HG03520 (cell line): ENCODE measurements at regions not wholly inside any gene's neighbourhood (a gene's known extent, or its start where the extent isn't known, plus 50 kb on each side); places are given as distances from the start of the nearest gene placed in this dataset.

Source experiments
- ATAC-seq: cut with Tn5 transposase; IDR thresholded peaks from one replicate; pipeline ENCODE4 v1.9.1; 2021; ENCODE audit warnings: mild to moderate bottlenecking, moderate library complexity; ENCODE audit not compliant: unreplicated experiment

- no peak for ATAC-seq
These were observed 389.5 kb upstream of the MAP3K7 start for GRCh38 chr6:90976341-90976740.

- no peak for ATAC-seq
These were observed 388.9 kb upstream of the MAP3K7 start for GRCh38 chr6:90975741-90976140.

GRCh38 chr6:90973188-90973587 lies 386.3 kb upstream of the MAP3K7 start:
- no peak for ATAC-seq

GRCh38 chr6:90970672-90971071 lies 383.8 kb upstream of the MAP3K7 start:
- ATAC-seq: no peak

- ATAC-seq: no peak
These were observed 380.6 kb upstream of the MAP3K7 start for GRCh38 chr6:90967471-90967870.

- no peak for ATAC-seq
These were observed 373.5 kb upstream of the MAP3K7 start for GRCh38 chr6:90960324-90960723.

GRCh38 chr6:90955246-90955645 lies 368.4 kb upstream of the MAP3K7 start:
- ATAC-seq: no peak

- no peak for ATAC-seq
These were observed 366.7 kb upstream of the MAP3K7 start for GRCh38 chr6:90953405-90954161.

- ATAC-seq: no peak
These were observed 365.3 kb upstream of the MAP3K7 start for GRCh38 chr6:90952176-90952575.

GRCh38 chr6:90948540-90948939 lies 361.7 kb upstream of the MAP3K7 start:
- ATAC-seq: no peak

GRCh38 chr6:90947184-90948064 lies 360.6 kb upstream of the MAP3K7 start:
- no peak for ATAC-seq

GRCh38 chr6:90941885-90942284 lies 355.0 kb upstream of the MAP3K7 start:
- no peak for ATAC-seq

- ATAC-seq: peak; percentile 97
These were observed 354.1 kb upstream of the MAP3K7 start for GRCh38 chr6:90940812-90941481.

GRCh38 chr6:90939906-90940305 lies 353.0 kb upstream of the MAP3K7 start:
- ATAC-seq: no peak

GRCh38 chr6:90938122-90938521 lies 351.2 kb upstream of the MAP3K7 start:
- no peak for ATAC-seq

GRCh38 chr6:90936286-90936685 lies 349.4 kb upstream of the MAP3K7 start:
- ATAC-seq: no peak

GRCh38 chr6:90934966-90935365 lies 348.1 kb upstream of the MAP3K7 start:
- no peak for ATAC-seq

GRCh38 chr6:90934081-90934480 lies 347.2 kb upstream of the MAP3K7 start:
- ATAC-seq: no peak

GRCh38 chr6:90932351-90932750 lies 345.5 kb upstream of the MAP3K7 start:
- ATAC-seq: no peak

GRCh38 chr6:90928051-90928450 lies 341.2 kb upstream of the MAP3K7 start:
- no peak for ATAC-seq

- ATAC-seq: no peak
These were observed 338.9 kb upstream of the MAP3K7 start for GRCh38 chr6:90925726-90926125.

- no peak for ATAC-seq
These were observed 335.5 kb upstream of the MAP3K7 start for GRCh38 chr6:90922325-90922724.
